Mucosa of descending colon (tissue), 3 donors: ENCODE measurements at regions not wholly inside any gene's neighbourhood (a gene's known extent, or its start where the extent isn't known, plus 50 kb on each side); places are given as distances from the start of the nearest gene placed in this dataset.

Experiments
- ATAC-seq: fragments of 200-7000 bp; cut with Tn5 transposase; one replicate; pipeline ENCODE4 v1.9.1; 2020; ENCODE audit warnings: mild to moderate bottlenecking, moderate library complexity
- DNase-seq, 3 donors: peaks; one replicate each; pipeline ENCODE4 v3.0.0-alpha.2; 2020
- H3K36me3 ChIP-seq: fragments of 200-600 bp; one replicate; pipeline ENCODE4 v1.8.0; 2021; ENCODE audit warnings: low read depth, mild to moderate bottlenecking
- H3K4me1 ChIP-seq: fragments of 200-600 bp; one replicate; pipeline ENCODE4 v1.8.0; 2021; ENCODE audit warnings: low read depth, mild to moderate bottlenecking
- H3K4me3 ChIP-seq: fragments of 200-600 bp; one replicate; pipeline ENCODE4 v1.8.0; 2021; ENCODE audit warnings: mild to moderate bottlenecking
- H3K9me3 ChIP-seq: fragments of 200-600 bp; one replicate; pipeline ENCODE4 v1.8.0; 2021; ENCODE audit warnings: mild to moderate bottlenecking
- CTCF ChIP-seq: fragments of 200-600 bp; IDR thresholded peaks from one replicate; pipeline ENCODE4 v1.8.0; 2022; ENCODE audit warnings: antibody characterized with exemption, mild to moderate bottlenecking
- intact Hi-C, 2 donors: fragments of 100-400 bp; cut with DNase I in 1 of 2; cut with micrococcal nuclease in 1 of 2; formaldehyde crosslinking; loops; one replicate each; pipeline versions ENCODE4 v1.11.0 to v1.11.1; 2022; cut with DNase I, micrococcal nuclease
- donor health status: DM: no; HTN: no; CAD: no; lungs with moderate emphysema.
- donor health status: DM: no; HTN: no; CAD: no.
- donor health status: DM: no; HTN: yes; CAD: no.

GRCh38 chr10:76644476-76644875, 993.1 kb downstream of the KCNMA1 start:
- intact Hi-C loops: no loop called here
- Histone ChIP-seq H3K4me3 (no peak overlapping the region), H3K36me3 (no peaks in the 10 kb centered on the region), H3K4me1 (no peaks in the 10 kb centered on the region), H3K9me3 (no peaks in the 10 kb centered on the region)
- TF ChIP-seq CTCF: no peak
- DNase-seq (no peak), ATAC-seq (no peak)

- intact Hi-C loops: no loop called here
- DNase-seq: peak in 1 of 3 donors; percentile 31
- H3K9me3 ChIP-seq: no peaks in the 10 kb centered on the region
- H3K36me3 ChIP-seq: no peaks in the 10 kb centered on the region
- H3K4me1 ChIP-seq: no peaks in the 10 kb centered on the region
- TF ChIP-seq CTCF: no peak
- no peak overlapping the region for H3K4me3 ChIP-seq
- ATAC-seq: no peak
Measured at GRCh38 chr10:76643511-76643911, 994.1 kb downstream of the KCNMA1 start.

- H3K9me3 ChIP-seq: no peaks in the 10 kb centered on the region
- H3K4me1 ChIP-seq: no peaks in the 10 kb centered on the region
- ATAC-seq (no peak), DNase-seq (no peak)
- no peaks in the 10 kb centered on the region for H3K36me3 ChIP-seq
- no peak overlapping the region for H3K4me3 ChIP-seq
- TF ChIP-seq CTCF: no peak
- intact Hi-C loops: no loop called here
Measured at GRCh38 chr10:76642358-76642757, 995.2 kb downstream of the KCNMA1 start.

- Histone ChIP-seq H3K4me3 (no peak overlapping the region), H3K4me1 (no peaks in the 10 kb centered on the region), H3K9me3 (no peaks in the 10 kb centered on the region), H3K36me3 (no peaks in the 10 kb centered on the region)
- intact Hi-C loops: no loop called here
- TF ChIP-seq CTCF: no peak
- ATAC-seq (no peak), DNase-seq (no peak)
Measured at GRCh38 chr10:76641215-76641614, 996.4 kb downstream of the KCNMA1 start.

GRCh38 chr10:76640806-76641205, 996.8 kb downstream of the KCNMA1 start:
- H3K9me3 ChIP-seq: no peaks in the 10 kb centered on the region
- no peak for ATAC-seq
- intact Hi-C loops: no loop called here
- H3K4me3 ChIP-seq: no peak overlapping the region
- no peak for TF ChIP-seq CTCF
- no peaks in the 10 kb centered on the region for H3K36me3 ChIP-seq
- no peak for DNase-seq
- H3K4me1 ChIP-seq: no peaks in the 10 kb centered on the region

GRCh38 chr10:76632767-76633051, 1004.9 kb downstream of the KCNMA1 start:
- TF ChIP-seq CTCF: no peak
- H3K9me3 ChIP-seq: no peaks in the 10 kb centered on the region
- H3K4me1 ChIP-seq: no peaks in the 10 kb centered on the region
- peak; percentile 92 for ATAC-seq
- H3K36me3 ChIP-seq: no peaks in the 10 kb centered on the region
- intact Hi-C loops: no loop called here
- DNase-seq: peak in 2 of 3 donors; percentile 36 to 78
- no peak overlapping the region for H3K4me3 ChIP-seq
